DOHH2 (cell line): ENCODE measurements at regions not wholly inside any gene's neighbourhood (a gene's known extent, or its start where the extent isn't known, plus 50 kb on each side); places are given as distances from the start of the nearest gene placed in this dataset.

Source experiments
- H3F3A ChIP-seq: fragments of 200-600 bp; sonication (generic), shearing (Covaris generic); 2 replicates; pipeline ENCODE4 v1.6.0; 2016; ENCODE audit warnings: antibody characterized with exemption, mild to moderate bottlenecking; ENCODE audit not compliant: control insufficient read depth, insufficient read depth
- H3K27ac ChIP-seq: fragments of 200-600 bp; sonication (generic); 2 replicates; pipeline ENCODE4 v1.5.1; 2014; ENCODE audit warnings: low read depth, mild to moderate bottlenecking, low read length, moderate library complexity
- H3K27me3 ChIP-seq: fragments of 200-600 bp; sonication (generic); 2 replicates; pipeline ENCODE4 v1.6.1; 2014; ENCODE audit warnings: mild to moderate bottlenecking, low read length, mixed read lengths; ENCODE audit not compliant: control insufficient read depth
- H3K36me3 ChIP-seq: fragments of 200-600 bp; sonication (generic); 2 replicates; pipeline ENCODE4 v1.6.1; 2014; ENCODE audit warnings: mild to moderate bottlenecking, low read length, moderate library complexity, mixed read lengths; ENCODE audit not compliant: control insufficient read depth
- H3K4me1 ChIP-seq: fragments of 200-600 bp; sonication (generic); 2 replicates; pipeline ENCODE4 v1.6.1; 2014; ENCODE audit warnings: mild to moderate bottlenecking, low read length, mixed read lengths; ENCODE audit not compliant: control insufficient read depth
- H3K4me2 ChIP-seq: fragments of 200-600 bp; sonication (generic); 2 replicates; pipeline ENCODE4 v1.6.0; 2014; ENCODE audit warnings: mild to moderate bottlenecking, low read length, moderate library complexity
- H3K4me3 ChIP-seq: fragments of 200-600 bp; sonication (generic); 2 replicates; pipeline ENCODE4 v1.5.1; 2014; ENCODE audit warnings: mild to moderate bottlenecking, low read length, mixed read lengths
- H3K79me2 ChIP-seq: fragments of 200-600 bp; sonication (generic); 2 replicates; pipeline ENCODE4 v1.6.1; 2014; ENCODE audit warnings: mild to moderate bottlenecking, low read length, mixed read lengths; ENCODE audit not compliant: control insufficient read depth
- H3K9me2 ChIP-seq: fragments of 200-600 bp; sonication (generic); replicated peaks from 2 replicates; pipeline ENCODE4 v1.6.1; 2014; ENCODE audit warnings: mild to moderate bottlenecking, low read length, mixed read lengths; ENCODE audit not compliant: control insufficient read depth
- H3K9me3 ChIP-seq: fragments of 200-600 bp; sonication (generic); 2 replicates; pipeline ENCODE4 v1.6.1; 2014; ENCODE audit warnings: antibody characterized with exemption, low read length, mixed read lengths; ENCODE audit not compliant: control insufficient read depth, insufficient read depth
- H4K20me1 ChIP-seq: fragments of 200-600 bp; sonication (generic); 2 replicates; pipeline ENCODE4 v1.6.0; 2014; ENCODE audit warnings: low read depth, mild to moderate bottlenecking, antibody characterized with exemption, low read length, moderate library complexity; ENCODE audit not compliant: control insufficient read depth, insufficient read depth
- EZH2phosphoT487 ChIP-seq: fragments of 200-600 bp; sonication (generic); IDR thresholded peaks from 2 replicates; pipeline ENCODE4 v1.6.1; 2017; ENCODE audit warnings: borderline replicate concordance, mild to moderate bottlenecking, antibody characterized with exemption, low read length, moderate library complexity, mixed read lengths
- TF ChIP-seq, protein P1 (sequence below): fragments of 200-600 bp; sonication (generic); IDR thresholded peaks from one replicate; pipeline ENCODE4 v1.5.1; 2014; ENCODE audit warnings: antibody characterized with exemption, mild to moderate bottlenecking, low read depth, low read length; ENCODE audit not compliant: poor library complexity, severe bottlenecking

DNA sequence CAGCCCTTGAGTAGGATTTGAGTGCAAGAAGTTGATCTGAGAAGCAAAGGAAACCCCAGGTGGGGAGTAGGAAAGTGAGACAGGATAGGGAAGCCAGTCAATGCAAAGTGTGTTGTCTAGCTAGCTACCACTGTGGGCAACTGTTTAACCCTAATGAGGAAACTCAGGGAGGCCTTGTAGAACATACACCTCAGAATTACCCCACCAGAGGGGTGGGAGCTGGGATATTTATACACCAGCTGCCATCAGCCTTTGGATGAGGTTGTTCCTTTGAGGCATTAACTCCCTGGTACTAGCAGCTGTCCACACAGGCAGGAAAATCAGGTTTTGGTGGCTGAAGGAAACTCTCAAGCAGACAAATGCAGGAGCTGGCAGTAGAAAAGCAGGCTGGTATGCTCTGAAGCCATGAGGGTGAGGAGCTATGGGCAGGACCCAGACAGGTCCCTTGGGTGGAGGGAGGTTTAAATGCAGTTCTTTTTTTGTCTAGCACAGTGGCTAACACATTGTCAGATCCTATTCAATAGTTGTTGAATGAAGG is 60.1 kb upstream of the ARID5B start:
- H3K27ac ChIP-seq = no peak overlapping the region
- H3K9me3 ChIP-seq = no peaks in the 10 kb centered on the region

DNA sequence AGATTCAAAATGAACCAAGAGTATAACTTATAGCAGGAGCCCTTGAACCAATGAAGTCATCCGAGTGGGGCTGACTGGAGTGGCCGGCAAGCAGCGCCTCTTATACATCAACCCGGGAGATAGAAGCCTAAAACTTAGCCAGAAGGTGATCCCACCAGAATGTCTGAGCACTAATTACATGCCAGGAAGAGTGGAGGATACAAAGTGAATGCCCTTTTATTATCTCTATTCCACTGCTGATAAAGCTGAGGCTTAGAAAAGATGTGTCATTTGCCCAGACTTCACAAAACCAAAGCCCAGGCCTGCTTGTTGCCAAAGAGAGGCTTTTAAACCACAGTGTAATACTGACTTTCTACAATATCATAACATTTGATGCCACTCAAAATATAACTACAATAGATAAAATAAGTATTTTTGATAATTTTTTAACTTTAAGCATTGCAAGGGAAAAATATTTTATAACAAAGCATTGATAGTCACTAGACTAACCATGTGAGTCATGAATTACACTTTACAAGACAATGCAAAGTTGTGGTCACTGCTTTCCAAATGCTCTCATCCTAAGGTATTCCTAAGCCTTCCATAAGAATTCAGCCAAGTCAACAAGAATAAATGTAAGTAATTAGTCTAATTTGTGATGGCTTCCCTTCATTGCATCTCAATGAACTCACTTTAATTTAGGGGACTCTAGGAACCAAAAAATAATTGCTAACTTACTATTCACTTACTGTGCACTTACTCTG is 58.6 kb upstream of the ARID5B start:
- H3K27ac ChIP-seq = no peak overlapping the region
- H3F3A ChIP-seq = no peaks in the 10 kb centered on the region
- no peaks in the 10 kb centered on the region for H3K9me3 ChIP-seq
- no peak overlapping the region for H3K4me2 ChIP-seq
- H3K9me2 ChIP-seq = no peaks in the 10 kb centered on the region
- H3K4me1 ChIP-seq = peaks cover 4% of the 10 kb centered on the region; the same call in 1 of the 2 replicates
- no peaks in the 10 kb centered on the region for H4K20me1 ChIP-seq
- no peak overlapping the region for H3K4me3 ChIP-seq
- no peaks in the 10 kb centered on the region for H3K79me2 ChIP-seq
- TF ChIP-seq EZH2phosphoT487 = no peak
- TF ChIP-seq, protein P1, sequence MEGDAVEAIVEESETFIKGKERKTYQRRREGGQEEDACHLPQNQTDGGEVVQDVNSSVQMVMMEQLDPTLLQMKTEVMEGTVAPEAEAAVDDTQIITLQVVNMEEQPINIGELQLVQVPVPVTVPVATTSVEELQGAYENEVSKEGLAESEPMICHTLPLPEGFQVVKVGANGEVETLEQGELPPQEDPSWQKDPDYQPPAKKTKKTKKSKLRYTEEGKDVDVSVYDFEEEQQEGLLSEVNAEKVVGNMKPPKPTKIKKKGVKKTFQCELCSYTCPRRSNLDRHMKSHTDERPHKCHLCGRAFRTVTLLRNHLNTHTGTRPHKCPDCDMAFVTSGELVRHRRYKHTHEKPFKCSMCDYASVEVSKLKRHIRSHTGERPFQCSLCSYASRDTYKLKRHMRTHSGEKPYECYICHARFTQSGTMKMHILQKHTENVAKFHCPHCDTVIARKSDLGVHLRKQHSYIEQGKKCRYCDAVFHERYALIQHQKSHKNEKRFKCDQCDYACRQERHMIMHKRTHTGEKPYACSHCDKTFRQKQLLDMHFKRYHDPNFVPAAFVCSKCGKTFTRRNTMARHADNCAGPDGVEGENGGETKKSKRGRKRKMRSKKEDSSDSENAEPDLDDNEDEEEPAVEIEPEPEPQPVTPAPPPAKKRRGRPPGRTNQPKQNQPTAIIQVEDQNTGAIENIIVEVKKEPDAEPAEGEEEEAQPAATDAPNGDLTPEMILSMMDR = no peak
- H3K27me3 ChIP-seq = no peaks in the 10 kb centered on the region
- no peaks in the 10 kb centered on the region for H3K36me3 ChIP-seq

More for the DNA sequence above, 60.1 kb upstream of the ARID5B start:
- Histone ChIP-seq H3K79me2 (no peaks in the 10 kb centered on the region), H3K4me2 (no peak overlapping the region), H3K4me1 (peaks cover 6% of the 10 kb centered on the region; the same call in 1 of the 2 replicates), H3K9me2 (no peaks in the 10 kb centered on the region), H4K20me1 (no peaks in the 10 kb centered on the region), H3F3A (no peaks in the 10 kb centered on the region), H3K4me3 (no peak overlapping the region), H3K27me3 (no peaks in the 10 kb centered on the region), H3K36me3 (no peaks in the 10 kb centered on the region)
- no peak for TF ChIP-seq EZH2phosphoT487
- TF ChIP-seq, protein P1 = no peak

DNA sequence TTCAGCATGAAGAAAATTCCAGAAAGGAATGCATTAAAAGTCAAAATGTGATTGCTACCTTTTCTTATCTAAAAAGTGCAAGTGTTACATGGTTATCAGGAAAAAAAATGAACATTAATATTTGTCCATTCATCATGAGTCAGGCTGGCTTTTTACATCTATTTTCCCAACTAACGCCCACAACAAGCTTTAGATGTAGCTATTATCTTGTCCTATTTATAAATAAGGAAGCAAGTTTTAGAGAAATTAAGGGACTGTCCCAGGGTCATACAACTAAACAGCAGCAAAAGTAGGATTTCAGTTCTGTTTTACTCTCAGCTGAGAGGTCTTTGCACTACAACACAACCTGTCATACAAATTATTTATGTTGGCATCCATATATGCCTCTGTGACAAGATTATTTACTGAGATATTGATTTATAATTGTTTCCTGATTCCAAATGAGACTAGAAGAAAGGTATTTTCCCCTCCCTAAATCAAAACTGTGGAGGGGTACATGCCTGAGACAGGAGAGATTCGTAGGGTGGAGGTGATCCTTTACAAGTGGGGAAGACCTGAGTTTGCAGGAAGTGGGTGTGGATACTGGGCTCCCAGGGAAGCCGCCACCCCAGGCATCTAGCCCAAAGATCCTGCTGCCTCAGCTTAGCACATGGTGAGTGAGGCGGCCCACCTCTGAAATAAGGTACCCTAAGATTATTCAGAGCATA is 57.2 kb upstream of the ARID5B start:
- Histone ChIP-seq H4K20me1 (no peaks in the 10 kb centered on the region), H3K79me2 (no peaks in the 10 kb centered on the region), H3K9me2 (no peaks in the 10 kb centered on the region), H3K4me3 (no peak overlapping the region), H3K4me1 (peaks cover 4% of the 10 kb centered on the region; the same call in 1 of the 2 replicates), H3F3A (no peaks in the 10 kb centered on the region), H3K4me2 (no peak overlapping the region), H3K36me3 (no peaks in the 10 kb centered on the region), H3K27ac (no peak overlapping the region), H3K27me3 (no peaks in the 10 kb centered on the region), H3K9me3 (no peaks in the 10 kb centered on the region)
- TF ChIP-seq, protein P1 = no peak
- TF ChIP-seq EZH2phosphoT487 = no peak
